Osteoblast (primary cell): ENCODE measurements at regions not wholly inside any gene's neighbourhood (a gene's known extent, or its start where the extent isn't known, plus 50 kb on each side); places are given as distances from the start of the nearest gene placed in this dataset.

Experiments used
- DNase-seq: peaks from one replicate; pipeline ENCODE4 v3.0.0; 2011; ENCODE audit warnings: low spot score, mixed read lengths; ENCODE audit not compliant: insufficient read length; ENCODE audit errors: missing footprints
- H2AFZ ChIP-seq: 2 replicates; pipeline ENCODE4 v1.6.0; 2011; ENCODE audit warnings: mild to moderate bottlenecking, low read length
- H3K27ac ChIP-seq: 2 replicates; pipeline ENCODE4 v1.5.1; 2011; ENCODE audit warnings: mild to moderate bottlenecking, low read depth, low read length, moderate library complexity
- H3K27me3 ChIP-seq: 2 replicates; pipeline ENCODE4 v1.6.0; 2012; ENCODE audit warnings: mild to moderate bottlenecking, control low read depth, inconsistent platforms, low read length, moderate library complexity; ENCODE audit not compliant: insufficient read depth
- H3K36me3 ChIP-seq: 2 replicates; pipeline ENCODE4 v1.5.1; 2011; ENCODE audit warnings: mild to moderate bottlenecking, low read length, control low read depth, moderate library complexity; ENCODE audit not compliant: insufficient read depth
- H3K4me1 ChIP-seq: 2 replicates; pipeline ENCODE4 v1.5.1; 2011; ENCODE audit warnings: mild to moderate bottlenecking, low read length, control low read depth, moderate library complexity; ENCODE audit not compliant: insufficient read depth
- H3K4me2 ChIP-seq: 2 replicates; pipeline ENCODE4 v1.6.0; 2011; ENCODE audit warnings: mild to moderate bottlenecking, low read length; ENCODE audit not compliant: insufficient read depth
- H3K4me3 ChIP-seq: fragments of 200-600 bp; sonication (generic); 3 replicates; pipeline ENCODE4 v1.5.1; 2012; ENCODE audit warnings: mild to moderate bottlenecking, low read length, inconsistent platforms; ENCODE audit not compliant: insufficient read depth
- H3K79me2 ChIP-seq: 2 replicates; pipeline ENCODE4 v1.6.0; 2012; ENCODE audit warnings: mild to moderate bottlenecking, low read length, control low read depth, inconsistent platforms; ENCODE audit not compliant: insufficient read depth
- H3K9me3 ChIP-seq: 2 replicates; pipeline ENCODE4 v1.5.1; 2011; ENCODE audit warnings: low read depth, low read length, control low read depth
- H4K20me1 ChIP-seq: 2 replicates; pipeline ENCODE4 v1.6.0; 2012; ENCODE audit warnings: mild to moderate bottlenecking, low read length, control low read depth; ENCODE audit not compliant: insufficient read depth
- CTCF ChIP-seq: IDR thresholded peaks from 2 replicates; pipeline ENCODE4 v1.5.1; 2011; ENCODE audit warnings: mild to moderate bottlenecking, low read depth, low read length, moderate library complexity; ENCODE audit errors: extremely low read depth

- no peak for TF ChIP-seq CTCF
- H3K79me2 ChIP-seq, result no peaks in the 10 kb centered on the region
- H3K9me3 ChIP-seq, result peaks cover 3% of the 10 kb centered on the region
- no peaks in the 10 kb centered on the region for H3K36me3 ChIP-seq
- no peak overlapping the region for H3K4me2 ChIP-seq
- no peaks in the 10 kb centered on the region for H3K4me1 ChIP-seq
- no peaks in the 10 kb centered on the region for H3K27me3 ChIP-seq
- H3K4me3 ChIP-seq, result no peak overlapping the region
- H3K27ac ChIP-seq, result no peak overlapping the region
- DNase-seq, result no peak
- H2AFZ ChIP-seq, result no peak overlapping the region
- no peaks in the 10 kb centered on the region for H4K20me1 ChIP-seq
Observed at GRCh38 chr2:84283506-84283905, 175.6 kb downstream of the SUCLG1 start.

- Histone ChIP-seq H3K79me2 (no peaks in the 10 kb centered on the region), H2AFZ (no peak overlapping the region), H3K9me3 (peaks cover under 1% of the 10 kb centered on the region), H3K27me3 (no peaks in the 10 kb centered on the region), H3K27ac (no peak overlapping the region), H4K20me1 (no peaks in the 10 kb centered on the region), H3K4me2 (no peak overlapping the region), H3K4me3 (no peak overlapping the region), H3K36me3 (no peaks in the 10 kb centered on the region), H3K4me1 (no peaks in the 10 kb centered on the region)
- TF ChIP-seq CTCF, result no peak
- DNase-seq, result no peak
Observed at GRCh38 chr2:84281510-84281909, 177.6 kb downstream of the SUCLG1 start.

GRCh38 chr2:84280873-84281272 lies 178.2 kb downstream of the SUCLG1 start:
- Histone ChIP-seq H2AFZ (no peak overlapping the region), H3K4me3 (no peak overlapping the region)
- TF ChIP-seq CTCF, result no peak

GRCh38 chr2:84278386-84278785 lies 180.7 kb downstream of the SUCLG1 start:
- Histone ChIP-seq H4K20me1 (no peaks in the 10 kb centered on the region), H3K4me2 (no peak overlapping the region), H3K36me3 (no peaks in the 10 kb centered on the region), H3K27ac (no peak overlapping the region), H3K27me3 (no peaks in the 10 kb centered on the region), H3K9me3 (no peaks in the 10 kb centered on the region), H3K4me3 (no peak overlapping the region), H2AFZ (no peak overlapping the region), H3K4me1 (no peaks in the 10 kb centered on the region), H3K79me2 (no peaks in the 10 kb centered on the region)
- no peak for TF ChIP-seq CTCF
- no peak for DNase-seq

More at GRCh38 chr2:84280873-84281272, 178.2 kb downstream of the SUCLG1 start:
- no peak for DNase-seq
- no peaks in the 10 kb centered on the region for H3K79me2 ChIP-seq
- H3K9me3 ChIP-seq, result no peaks in the 10 kb centered on the region
- H3K4me2 ChIP-seq, result no peak overlapping the region
- no peaks in the 10 kb centered on the region for H3K4me1 ChIP-seq
- H3K27ac ChIP-seq, result no peak overlapping the region
- H3K36me3 ChIP-seq, result no peaks in the 10 kb centered on the region
- no peaks in the 10 kb centered on the region for H3K27me3 ChIP-seq
- H4K20me1 ChIP-seq, result no peaks in the 10 kb centered on the region
